GM19043 (cell line): ENCODE measurements at regions not wholly inside any gene's neighbourhood (a gene's known extent, or its start where the extent isn't known, plus 50 kb on each side); places are given as distances from the start of the nearest gene placed in this dataset.
"Not testable (repeated sequence)": the region's sequence is repeated elsewhere in the genome, so short reads cannot be mapped to it uniquely, and the experiment has no call there.

ENCODE experiments used
- ATAC-seq: cut with Tn5 transposase; IDR thresholded peaks from one replicate; pipeline ENCODE4 v1.9.1; 2021; ENCODE audit warnings: low read depth; ENCODE audit not compliant: unreplicated experiment

- ATAC-seq, result no peak
Measured at GRCh38 chr21:13827201-13827600, 217.6 kb downstream of the POTED start.

- ATAC-seq, result not testable (repeated sequence)
Measured at GRCh38 chr21:13826511-13826910, 216.9 kb downstream of the POTED start.

GRCh38 chr21:13825218-13825778 is 215.7 kb downstream of the POTED start:
- not testable (repeated sequence) for ATAC-seq

GRCh38 chr21:13820286-13820685 is 210.7 kb downstream of the POTED start:
- not testable (repeated sequence) for ATAC-seq

GRCh38 chr21:13812191-13812590 is 202.6 kb downstream of the POTED start:
- not testable (repeated sequence) for ATAC-seq

GRCh38 chr21:13810559-13810958 is 201.0 kb downstream of the POTED start:
- not testable (repeated sequence) for ATAC-seq

- not testable (repeated sequence) for ATAC-seq
Measured at GRCh38 chr21:13806444-13806843, 196.9 kb downstream of the POTED start.

- ATAC-seq, result not testable (repeated sequence)
Measured at GRCh38 chr21:13802757-13803156, 193.2 kb downstream of the POTED start.
